T-cell (primary cell): ENCODE measurements at regions not wholly inside any gene's neighbourhood (a gene's known extent, or its start where the extent isn't known, plus 50 kb on each side); places are given as distances from the start of the nearest gene placed in this dataset.

Source experiments
- ATAC-seq, 4 experiments: fragments of 200-7000 bp in 3 of 4; fragments of 150-1000 bp in 1 of 4; cut with Tn5 transposase; replicated peaks in 1 of 4; 1 replicate in 3 of 4; 2 replicates in 1 of 4; pipeline ENCODE4 v1.10.0; 2021; ENCODE audit warnings: moderate library complexity in 3 of 4, mild to moderate bottlenecking in 2 of 4, moderate number of reproducible peaks in 1 of 4
- CTCF ChIA-PET, 2 donors: fragments of 300-600 bp; sonication (Branson Sonifier 250); formaldehyde crosslinking; loops; one replicate each; lab custom pipeline; 2022; ENCODE audit warnings: antibody characterized with exemption in 2 of 2; lab: Charles Lee
- POLR2A ChIA-PET, 2 donors: fragments of 300-600 bp; sonication (Branson Sonifier 250); formaldehyde crosslinking; loops; one replicate each; lab custom pipeline; 2022; ENCODE audit warnings: antibody characterized with exemption in 2 of 2; lab: Charles Lee
- DNase-seq, 35 experiments: peaks; one replicate each; pipeline versions ENCODE4 v3.0.0 to v3.0.0-alpha.2; 2013 to 2023
- H3K27ac ChIP-seq: one replicate; pipeline ENCODE4 v1.5.1; 2013; ENCODE audit warnings: low read length
- H3K27me3 ChIP-seq, 2 experiments: replicated peaks in 1 of 2; 1 replicate in 1 of 2; 2 replicates in 1 of 2; pipeline versions ENCODE4 v1.6.1 to v1.7.0; 2013; ENCODE audit warnings: low read length in 1 of 2, mixed read lengths in 1 of 2; ENCODE audit not compliant: control insufficient read depth in 2 of 2, insufficient read depth in 2 of 2; ENCODE audit errors: extremely low read depth in 1 of 2
- H3K36me3 ChIP-seq, 2 donors: 1 replicate in 1 of 2; 2 replicates in 1 of 2; pipeline versions ENCODE4 v1.6.1 to v1.7.0; 2013; ENCODE audit warnings: low read length in 1 of 2; ENCODE audit not compliant: control insufficient read depth in 2 of 2, insufficient read depth in 1 of 2; ENCODE audit errors: extremely low read depth in 1 of 2
- H3K4me1 ChIP-seq, 2 experiments: 1 replicate in 1 of 2; 2 replicates in 1 of 2; pipeline versions ENCODE4 v1.6.1 to v1.7.0; 2013; ENCODE audit warnings: low read length in 2 of 2, mixed read lengths in 1 of 2; ENCODE audit not compliant: insufficient read depth in 2 of 2, control insufficient read depth in 1 of 2; ENCODE audit errors: extremely low read depth in 1 of 2
- H3K4me3 ChIP-seq, 2 donors: 1 replicate in 1 of 2; 2 replicates in 1 of 2; pipeline versions ENCODE4 v1.5.1 to v1.7.0; 2013; ENCODE audit warnings: mild to moderate bottlenecking in 2 of 2, low read length in 1 of 2, moderate library complexity in 1 of 2; ENCODE audit not compliant: control insufficient read depth in 1 of 2; ENCODE audit errors: extremely low read depth in 1 of 2
- H3K9me3 ChIP-seq: 2 replicates; pipeline ENCODE4 v1.7.0; 2013
- H3K27ac Mint-ChIP-seq, 2 donors: one replicate each; pipeline ENCODE4 v1.8.0; 2020 to 2021; ENCODE audit warnings: mild to moderate bottlenecking in 2 of 2, mixed read lengths in 2 of 2
- H3K27me3 Mint-ChIP-seq, 2 donors: one replicate each; pipeline ENCODE4 v1.8.0; 2021 to 2022; ENCODE audit warnings: mixed read lengths in 2 of 2
- H3K36me3 Mint-ChIP-seq: one replicate; pipeline ENCODE4 v1.8.0; 2021; ENCODE audit warnings: mixed read lengths
- H3K4me1 Mint-ChIP-seq, 3 donors: one replicate each; pipeline ENCODE4 v1.8.0; 2020 to 2022; ENCODE audit warnings: mixed read lengths in 3 of 3, mild to moderate bottlenecking in 1 of 3
- H3K4me3 Mint-ChIP-seq, 3 donors: one replicate each; pipeline ENCODE4 v1.8.0; 2020 to 2022; ENCODE audit warnings: mild to moderate bottlenecking in 3 of 3, mixed read lengths in 3 of 3, moderate library complexity in 3 of 3
- H3K9me3 Mint-ChIP-seq, 3 donors: one replicate each; pipeline ENCODE4 v1.8.0; 2020 to 2022; ENCODE audit warnings: mixed read lengths in 3 of 3
- WGBS: methylation state at CpG from one replicate; pipeline ENCODE4 v1.1.5; 2013; ENCODE audit warnings: missing lambda C conversion rate; ENCODE audit not compliant: insufficient coverage; 5-methylcytosine and 5-hydroxymethylcytosine counted together

DNA sequence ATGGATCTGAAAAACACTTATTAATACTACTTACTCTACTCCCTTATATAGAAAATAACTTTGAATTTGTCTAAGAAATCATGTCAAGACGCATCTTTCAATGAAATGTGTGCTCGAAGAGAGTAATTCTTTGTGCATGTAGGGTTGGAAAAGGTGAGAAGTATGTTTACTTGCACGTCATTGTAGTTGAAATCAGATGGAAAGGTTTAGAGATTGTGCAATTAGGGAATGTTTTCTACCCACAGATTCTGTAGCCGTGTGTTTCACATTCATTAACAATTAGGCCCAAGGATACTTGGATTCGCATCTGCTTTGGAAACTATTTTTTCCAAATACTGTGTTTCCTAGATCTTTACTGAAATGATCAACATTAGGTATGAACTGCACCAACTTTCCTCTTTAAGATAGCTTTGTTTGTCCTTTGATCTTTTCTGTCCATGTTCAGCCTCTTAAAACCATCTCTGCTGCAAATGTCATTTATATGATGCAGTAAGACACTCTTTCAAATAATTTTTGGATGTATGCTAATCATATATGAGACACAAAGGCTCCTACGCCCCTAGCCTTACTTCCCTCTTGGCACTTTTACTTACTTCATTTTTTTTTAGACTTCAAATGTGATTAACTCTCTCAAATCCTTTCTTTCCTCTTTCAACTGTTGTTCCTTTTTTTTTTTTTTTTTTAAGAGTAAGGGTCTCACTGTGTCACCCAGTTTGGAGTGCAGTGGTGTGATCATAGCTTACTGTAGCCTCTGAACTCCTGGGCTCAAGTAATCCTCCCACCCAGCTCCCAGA, 58.0 kb upstream of the PSMA6 start:
- no peak overlapping the region for H3K4me3 Mint-ChIP-seq
- H3K27ac Mint-ChIP-seq: no peak overlapping the region
- ATAC-seq: no peak
- H3K9me3 ChIP-seq: no peaks in the 10 kb centered on the region
- peaks cover 4 to 10% of the 10 kb centered on the region in 2 experiments for H3K4me1 ChIP-seq
- ChIA-PET POLR2A (interaction anchor here (0.5 to 0.6 kb wide), 2 partner anchors 116 to 211 kb away, joined by 6 to 8 read pairs; no protein-coding TSS in a partner anchor), CTCF (interaction anchor here in 1 of 2 donors (0.7 kb wide), 1 partner anchor 170 kb away, joined by 4 read pairs; the partner anchor contains the start of gene NFKBIA)
- DNase-seq: no peak
- H3K9me3 Mint-ChIP-seq: no peaks in the 10 kb centered on the region
- H3K36me3 ChIP-seq: peaks cover 0 to 7% of the 10 kb centered on the region in 2 donors
- no peaks in the 10 kb centered on the region for H3K27me3 ChIP-seq
- WGBS: no CpG with 5 or more reads among the region's 6 CpGs
- H3K27me3 Mint-ChIP-seq: no peaks in the 10 kb centered on the region
- H3K4me3 ChIP-seq: no peak overlapping the region
- peaks cover 26% of the 10 kb centered on the region for H3K36me3 Mint-ChIP-seq
- peaks cover 20 to 41% (median 20%) of the 10 kb centered on the region in 3 donors for H3K4me1 Mint-ChIP-seq
- no peak overlapping the region for H3K27ac ChIP-seq

- no peaks in the 10 kb centered on the region for H3K9me3 Mint-ChIP-seq
- Histone ChIP-seq H3K36me3 (peaks cover 0 to 7% of the 10 kb centered on the region in 2 donors), H3K4me1 (peaks cover 1 to 2% of the 10 kb centered on the region in 2 experiments), H3K4me3 (no peak overlapping the region), H3K27me3 (no peaks in the 10 kb centered on the region), H3K9me3 (no peaks in the 10 kb centered on the region), H3K27ac (no peak overlapping the region)
- ATAC-seq (no peak), DNase-seq (no peak)
- H3K4me3 Mint-ChIP-seq: no peak overlapping the region
- no peaks in the 10 kb centered on the region for H3K27me3 Mint-ChIP-seq
- POLR2A ChIA-PET: interaction anchor here (0.6 to 0.7 kb wide), 6 partner anchors 35 to 811 kb away, joined by 3 to 9 read pairs (median 5); no protein-coding TSS in a partner anchor
- CTCF ChIA-PET: interaction anchor here (0.6 to 1.2 kb wide), 2 partner anchors 10 to 93 kb away, joined by 3 read pairs; no protein-coding TSS in a partner anchor
- peaks cover 34% of the 10 kb centered on the region for H3K36me3 Mint-ChIP-seq
- WGBS: 100% methylated on average over 1 of the region's 3 CpGs
- H3K27ac Mint-ChIP-seq: no peak overlapping the region
- peaks cover 14 to 29% (median 17%) of the 10 kb centered on the region in 3 donors for H3K4me1 Mint-ChIP-seq
Measured at GRCh38 chr14:35235840-35236239, 56.3 kb upstream of the PSMA6 start.

GRCh38 chr14:35236806-35237205, 55.4 kb upstream of the PSMA6 start:
- Histone ChIP-seq H3K9me3 (no peaks in the 10 kb centered on the region), H3K36me3 (peaks cover 0 to 7% of the 10 kb centered on the region in 2 donors), H3K27me3 (no peaks in the 10 kb centered on the region), H3K4me3 (no peak overlapping the region), H3K4me1 (no peaks in the 10 kb centered on the region), H3K27ac (no peak overlapping the region)
- DNase-seq (no peak), ATAC-seq (no peak)
- H3K9me3 Mint-ChIP-seq: no peaks in the 10 kb centered on the region
- 93% methylated on average over 2 of the region's 2 CpGs for WGBS
- no peak overlapping the region for H3K4me3 Mint-ChIP-seq
- ChIA-PET CTCF (no interaction called here), POLR2A (no interaction called here)
- H3K4me1 Mint-ChIP-seq: peaks cover 8 to 30% (median 10%) of the 10 kb centered on the region in 3 donors
- H3K27ac Mint-ChIP-seq: no peak overlapping the region
- H3K36me3 Mint-ChIP-seq: peaks cover 38% of the 10 kb centered on the region
- H3K27me3 Mint-ChIP-seq: no peaks in the 10 kb centered on the region

DNA sequence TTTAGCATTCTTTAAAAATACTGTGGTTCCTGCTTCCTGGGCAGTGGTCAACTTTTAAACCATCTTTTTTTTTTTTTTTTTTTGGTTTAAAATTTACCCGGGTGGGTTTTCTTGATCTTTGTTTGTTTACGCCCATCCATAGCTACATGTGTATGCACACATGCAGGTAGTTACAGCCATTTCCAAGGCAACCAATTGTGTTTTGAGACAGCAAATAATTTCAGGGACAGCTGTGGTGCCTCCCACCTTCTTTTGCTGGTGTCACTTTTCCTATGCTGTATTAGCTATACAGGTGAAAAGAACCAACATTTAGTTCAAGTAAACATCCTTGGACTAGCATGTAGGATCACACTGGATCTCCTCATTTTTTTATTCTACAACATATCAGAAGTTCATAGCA, 52.0 kb upstream of the PSMA6 start:
- Histone ChIP-seq H3K36me3 (peaks cover 0 to 7% of the 10 kb centered on the region in 2 donors), H3K27ac (no peak overlapping the region), H3K9me3 (no peaks in the 10 kb centered on the region), H3K4me3 (no peak overlapping the region), H3K4me1 (no peaks in the 10 kb centered on the region), H3K27me3 (no peaks in the 10 kb centered on the region)
- ChIA-PET CTCF (interaction anchor here (0.6 to 1.1 kb wide), 4 partner anchors 9 to 147 kb away, joined by 3 to 5 read pairs (median 4); no protein-coding TSS in a partner anchor), POLR2A (interaction anchor here in 1 of 2 donors (0.6 kb wide), 1 partner anchor 18 kb away, joined by 3 read pairs; no protein-coding TSS in a partner anchor)
- DNase-seq (peak in 1 of 35 experiments; percentile 19), ATAC-seq (no peak)
- Mint-ChIP-seq H3K36me3 (peaks cover 31% of the 10 kb centered on the region), H3K9me3 (no peaks in the 10 kb centered on the region), H3K27ac (peak overlapping the region in 1 of 2 donors; percentile 45), H3K4me3 (no peak overlapping the region), H3K4me1 (peaks cover 8 to 17% (median 10%) of the 10 kb centered on the region in 3 donors), H3K27me3 (no peaks in the 10 kb centered on the region)
- WGBS: no CpG with 5 or more reads among the region's 2 CpGs
